ENCODE measurements at regions not wholly inside any gene's neighbourhood (a gene's known extent, or its start where the extent isn't known, plus 50 kb on each side); places are given as distances from the start of the nearest gene placed in this dataset.
A peak's percentile ranks its signal among the peaks of the same experiment; 100 is the strongest.

DNA sequence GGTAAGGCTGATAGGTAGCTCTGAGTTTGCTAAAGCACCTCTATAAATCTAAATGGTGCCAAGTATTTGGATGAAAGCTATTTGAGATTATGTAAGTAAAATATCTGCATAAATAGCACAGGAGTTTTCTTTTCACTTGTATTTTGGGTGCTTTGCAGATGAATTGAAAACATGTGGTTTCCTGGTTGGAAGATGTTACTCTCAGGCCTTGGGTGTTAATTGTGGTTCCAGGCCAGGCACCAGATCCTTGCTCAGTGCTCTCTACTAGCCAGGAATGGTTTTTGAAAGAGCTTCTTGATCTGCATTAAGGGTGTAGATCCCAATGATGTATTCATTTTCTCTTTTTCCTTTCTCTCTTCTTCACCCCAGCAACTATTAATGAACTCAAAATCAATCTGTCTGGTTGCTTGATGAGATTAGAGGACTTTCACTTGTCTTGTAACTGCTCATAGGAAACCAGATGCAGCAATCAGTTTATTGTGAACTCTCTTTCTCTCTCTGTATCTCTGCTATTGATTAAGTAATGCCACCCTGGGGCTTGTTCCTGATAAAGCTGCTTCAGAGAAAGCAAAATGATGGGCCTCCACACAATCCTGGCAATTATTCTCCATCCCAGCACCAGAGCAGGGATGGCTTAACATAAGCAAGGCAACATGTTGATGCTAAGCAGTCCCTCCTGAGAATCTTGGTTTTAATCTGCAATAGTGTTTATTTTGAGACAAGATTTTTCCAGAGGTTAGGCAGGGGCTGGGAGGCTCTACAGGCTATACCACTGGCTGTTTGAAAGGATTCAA is 147.0 kb upstream of the NTM start:
- Histone ChIP-seq H3K27me3 (ENCODE audit: control insufficient read depth, insufficient read depth, low read length) (no peaks in the 10 kb centered on the region), H3K36me3 (ENCODE audit: control insufficient read depth, insufficient read depth, low read length) (no peaks in the 10 kb centered on the region), H3K4me1 (ENCODE audit: control insufficient read depth, insufficient read depth, low read length) (peaks cover 8% of the 10 kb centered on the region; the same call in 1 of the 2 replicates), H3K27ac (ENCODE audit: low read length) (peak overlapping the region; percentile 68), H3K9me3 (ENCODE audit: control insufficient read depth, insufficient read depth, low read length) (no peaks in the 10 kb centered on the region), H3K4me3 (ENCODE audit: low read length) (no peak overlapping the region)
- no peak for DNase-seq (ENCODE audit: low read depth, low spot score)

DNA sequence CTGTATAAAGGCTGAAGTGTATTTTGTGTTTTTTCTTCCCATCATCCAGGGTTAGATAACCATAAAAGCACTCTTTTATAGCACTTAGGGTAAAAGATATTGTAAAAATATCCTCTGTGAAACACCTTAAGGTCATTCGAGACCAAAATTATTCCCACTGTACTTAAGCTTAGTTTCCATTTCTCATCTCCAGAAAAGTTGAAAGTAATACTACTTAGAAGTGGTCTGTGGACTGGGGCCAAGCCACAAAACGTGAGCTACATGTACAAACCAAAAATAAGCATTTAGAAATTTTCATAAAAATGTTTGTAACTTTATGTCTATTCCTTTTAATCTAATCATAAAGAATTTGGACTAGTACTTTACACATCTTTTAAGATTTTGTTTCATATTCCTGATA is 142.0 kb upstream of the NTM start:
- DNase-seq (ENCODE audit: low read depth, low spot score), result no peak
- Histone ChIP-seq H3K4me3 (ENCODE audit: low read length) (no peak overlapping the region), H3K36me3 (ENCODE audit: control insufficient read depth, insufficient read depth, low read length) (no peaks in the 10 kb centered on the region), H3K27ac (ENCODE audit: low read length) (no peak overlapping the region), H3K9me3 (ENCODE audit: control insufficient read depth, insufficient read depth, low read length) (no peaks in the 10 kb centered on the region), H3K27me3 (ENCODE audit: control insufficient read depth, insufficient read depth, low read length) (no peaks in the 10 kb centered on the region), H3K4me1 (ENCODE audit: control insufficient read depth, insufficient read depth, low read length) (peaks cover 5% of the 10 kb centered on the region; the same call in 1 of the 2 replicates)
- no CpG with 5 or more reads among the region's 2 CpGs for WGBS (ENCODE audit: insufficient coverage, insufficient read length)

DNA sequence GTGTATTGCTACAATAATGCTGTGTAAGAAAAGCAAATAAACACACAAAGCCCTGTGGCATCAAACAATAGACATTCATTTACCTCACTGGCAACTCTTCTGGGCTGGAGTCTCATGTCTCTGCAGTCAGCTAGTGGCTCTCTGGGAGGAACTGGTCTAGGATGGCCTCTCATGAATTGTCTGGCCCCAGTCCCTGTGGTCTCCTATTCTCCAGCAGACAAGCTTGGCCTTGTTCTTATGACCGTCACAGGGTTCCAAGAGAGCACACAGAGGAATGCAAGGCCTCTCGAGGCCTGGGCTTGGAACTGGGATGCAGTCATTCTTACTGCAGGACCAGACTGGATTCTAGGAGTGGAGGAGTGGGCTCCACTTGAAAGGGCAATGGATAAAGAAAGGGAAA is 141.2 kb upstream of the NTM start:
- no peaks in the 10 kb centered on the region for H3K9me3 ChIP-seq (ENCODE audit: control insufficient read depth, insufficient read depth, low read length)
- no CpG with 5 or more reads among the region's 2 CpGs for WGBS (ENCODE audit: insufficient coverage, insufficient read length)

DNA sequence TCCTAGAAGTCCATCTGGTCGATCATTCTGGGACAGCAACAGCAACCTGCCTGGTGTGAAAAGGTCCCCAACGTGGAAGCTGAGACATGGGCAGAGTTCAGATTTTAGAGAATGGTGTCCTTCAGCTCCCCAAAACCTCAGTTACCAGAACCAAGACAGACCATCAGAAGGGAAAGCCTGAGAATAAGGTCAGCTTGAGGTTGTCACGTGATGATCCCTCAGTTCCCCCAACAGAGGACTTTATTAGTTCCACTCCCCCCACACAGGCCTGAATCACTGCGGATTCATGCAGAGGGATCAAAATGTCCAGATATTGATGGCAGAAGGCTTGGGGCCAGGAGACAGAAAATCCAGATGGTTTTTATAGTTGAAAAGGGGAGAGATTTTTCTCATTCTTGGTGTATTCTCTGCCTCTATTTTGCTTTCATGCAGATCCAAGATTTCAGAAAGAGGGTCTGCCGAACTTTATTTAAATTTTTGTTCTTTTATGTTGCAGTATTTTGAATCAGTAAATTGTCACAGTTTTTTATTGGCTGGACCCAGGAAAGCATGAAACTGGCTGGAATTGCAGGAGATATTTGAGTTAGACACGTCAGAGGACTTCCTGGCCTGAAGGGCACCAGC is 139.0 kb upstream of the NTM start:
- Histone ChIP-seq H3K27me3 (ENCODE audit: control insufficient read depth, insufficient read depth, low read length) (no peaks in the 10 kb centered on the region), H3K4me3 (ENCODE audit: low read length) (no peak overlapping the region), H3K36me3 (ENCODE audit: control insufficient read depth, insufficient read depth, low read length) (no peaks in the 10 kb centered on the region), H3K9me3 (ENCODE audit: control insufficient read depth, insufficient read depth, low read length) (no peaks in the 10 kb centered on the region), H3K27ac (ENCODE audit: low read length) (no peak overlapping the region), H3K4me1 (ENCODE audit: control insufficient read depth, insufficient read depth, low read length) (peaks cover 5% of the 10 kb centered on the region)
- WGBS (ENCODE audit: insufficient coverage, insufficient read length), result no CpG with 5 or more reads among the region's 6 CpGs
- no peak for DNase-seq (ENCODE audit: low read depth, low spot score)

More for the DNA sequence above, 141.2 kb upstream of the NTM start:
- no peak for DNase-seq (ENCODE audit: low read depth, low spot score)
- peaks cover 5% of the 10 kb centered on the region; the same call in 1 of the 2 replicates for H3K4me1 ChIP-seq (ENCODE audit: control insufficient read depth, insufficient read depth, low read length)
- H3K27me3 ChIP-seq (ENCODE audit: control insufficient read depth, insufficient read depth, low read length), result no peaks in the 10 kb centered on the region
- no peak overlapping the region for H3K4me3 ChIP-seq (ENCODE audit: low read length)
- H3K36me3 ChIP-seq (ENCODE audit: control insufficient read depth, insufficient read depth, low read length), result no peaks in the 10 kb centered on the region
- no peak overlapping the region for H3K27ac ChIP-seq (ENCODE audit: low read length)

DNA sequence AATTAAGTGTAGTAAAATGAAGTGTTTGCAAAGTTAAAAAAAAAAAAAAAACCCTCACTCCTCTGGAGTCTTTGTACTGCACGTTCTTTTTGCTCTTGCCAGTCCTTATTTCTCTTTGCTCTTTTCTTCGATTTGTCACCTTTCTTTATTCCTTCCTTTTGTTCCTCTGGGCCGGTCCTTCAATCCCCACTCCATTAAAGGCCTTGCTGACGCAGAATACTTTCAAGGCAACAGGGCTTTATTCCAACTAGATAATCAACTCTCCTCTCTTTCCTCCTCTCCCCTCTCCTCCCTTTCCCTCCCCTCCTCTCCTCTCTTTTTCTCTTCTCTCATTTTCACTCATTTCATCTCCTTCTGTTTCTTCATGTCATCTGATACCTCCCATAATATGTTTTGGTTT is 138.2 kb upstream of the NTM start:
- Histone ChIP-seq H3K27me3 (ENCODE audit: control insufficient read depth, insufficient read depth, low read length) (no peaks in the 10 kb centered on the region), H3K4me1 (ENCODE audit: control insufficient read depth, insufficient read depth, low read length) (peaks cover 5% of the 10 kb centered on the region), H3K9me3 (ENCODE audit: control insufficient read depth, insufficient read depth, low read length) (no peaks in the 10 kb centered on the region), H3K36me3 (ENCODE audit: control insufficient read depth, insufficient read depth, low read length) (no peaks in the 10 kb centered on the region), H3K27ac (ENCODE audit: low read length) (no peak overlapping the region), H3K4me3 (ENCODE audit: low read length) (no peak overlapping the region)
- no peak for DNase-seq (ENCODE audit: low read depth, low spot score)
- WGBS (ENCODE audit: insufficient coverage, insufficient read length), result no CpG with 5 or more reads among the region's 4 CpGs

DNA sequence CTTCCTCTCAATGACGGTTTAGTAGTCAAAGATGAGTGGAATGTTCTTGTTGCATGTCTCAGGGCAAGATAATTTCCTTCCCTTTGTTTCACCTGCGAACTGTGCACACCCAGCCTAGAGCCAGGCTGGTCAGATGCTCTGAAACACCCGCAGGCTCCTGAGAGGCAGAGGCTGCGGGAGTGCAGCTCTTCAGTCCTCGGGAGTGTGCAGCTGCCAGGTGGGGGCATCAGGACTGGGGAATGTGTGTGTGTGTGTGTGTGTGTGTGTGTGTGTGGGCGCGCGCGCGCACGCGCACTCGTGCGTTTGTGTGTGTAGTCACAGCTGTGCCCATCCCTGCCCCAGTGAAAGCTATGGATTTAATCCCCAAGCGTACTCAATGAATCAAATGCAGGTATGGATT is 136.2 kb upstream of the NTM start:
- no peak for DNase-seq (ENCODE audit: low read depth, low spot score)
- H3K27ac ChIP-seq (ENCODE audit: low read length), result no peak overlapping the region
- H3K4me1 ChIP-seq (ENCODE audit: control insufficient read depth, insufficient read depth, low read length), result peaks cover 5% of the 10 kb centered on the region
- no peaks in the 10 kb centered on the region for H3K9me3 ChIP-seq (ENCODE audit: control insufficient read depth, insufficient read depth, low read length)
- no peaks in the 10 kb centered on the region for H3K27me3 ChIP-seq (ENCODE audit: control insufficient read depth, insufficient read depth, low read length)
- no CpG with 5 or more reads among the region's 15 CpGs for WGBS (ENCODE audit: insufficient coverage, insufficient read length)
- H3K36me3 ChIP-seq (ENCODE audit: control insufficient read depth, insufficient read depth, low read length), result no peaks in the 10 kb centered on the region
- H3K4me3 ChIP-seq (ENCODE audit: low read length), result no peak overlapping the region

DNA sequence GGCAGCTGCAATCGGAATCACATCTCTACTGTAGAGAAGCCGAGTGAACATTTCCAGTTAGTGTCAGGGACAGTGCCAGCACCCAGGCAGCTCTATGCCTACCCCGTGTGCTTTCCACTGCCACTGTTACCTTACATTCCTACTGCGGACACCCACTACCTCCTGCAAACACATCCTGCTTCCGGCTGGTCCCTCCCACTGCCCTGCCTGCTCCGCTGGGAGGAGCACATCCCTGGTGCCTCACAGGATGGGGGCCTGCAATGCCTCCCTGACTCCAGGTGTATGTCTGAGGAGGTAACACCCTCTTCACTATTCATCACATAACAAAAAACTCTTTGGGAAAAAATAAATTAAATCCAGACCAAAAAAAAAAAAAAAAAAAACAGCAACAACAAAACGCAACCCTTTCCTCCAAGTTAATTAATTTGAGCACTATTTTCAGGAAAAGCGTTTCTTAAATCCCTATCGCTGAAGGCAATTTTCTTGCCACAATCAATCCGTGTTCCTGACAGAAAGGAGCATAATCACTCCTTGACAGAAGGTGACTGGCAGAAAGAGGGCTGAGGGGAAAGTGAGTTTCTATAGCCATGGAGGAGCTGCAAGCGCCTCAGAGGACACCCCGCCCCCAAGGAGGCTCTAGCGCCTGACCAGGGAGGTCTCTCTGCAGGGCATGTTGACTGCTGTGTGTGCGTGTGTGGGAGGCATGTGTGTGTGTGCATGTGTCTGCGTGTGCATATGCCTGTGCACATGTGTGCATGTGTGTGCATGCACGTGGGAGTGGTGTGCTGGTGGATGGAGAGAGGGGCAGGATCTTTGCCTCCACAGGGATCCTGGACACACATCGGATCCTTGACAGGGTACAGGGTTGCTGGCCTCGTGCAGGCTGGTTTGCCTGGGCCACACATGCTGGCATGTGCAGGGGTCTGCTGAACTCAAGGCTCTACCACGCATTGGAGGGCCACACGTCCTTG is 134.8 kb upstream of the NTM start:
- no peak overlapping the region for H3K4me3 ChIP-seq (ENCODE audit: low read length)
- no peak overlapping the region for H3K27ac ChIP-seq (ENCODE audit: low read length)
- WGBS (ENCODE audit: insufficient coverage, insufficient read length), result no CpG with 5 or more reads among the region's 20 CpGs
- DNase-seq (ENCODE audit: low read depth, low spot score), result no peak
- no peaks in the 10 kb centered on the region for H3K9me3 ChIP-seq (ENCODE audit: control insufficient read depth, insufficient read depth, low read length)
- H3K4me1 ChIP-seq (ENCODE audit: control insufficient read depth, insufficient read depth, low read length), result peaks cover 4% of the 10 kb centered on the region
- no peaks in the 10 kb centered on the region for H3K27me3 ChIP-seq (ENCODE audit: control insufficient read depth, insufficient read depth, low read length)
- H3K36me3 ChIP-seq (ENCODE audit: control insufficient read depth, insufficient read depth, low read length), result no peaks in the 10 kb centered on the region

DNA sequence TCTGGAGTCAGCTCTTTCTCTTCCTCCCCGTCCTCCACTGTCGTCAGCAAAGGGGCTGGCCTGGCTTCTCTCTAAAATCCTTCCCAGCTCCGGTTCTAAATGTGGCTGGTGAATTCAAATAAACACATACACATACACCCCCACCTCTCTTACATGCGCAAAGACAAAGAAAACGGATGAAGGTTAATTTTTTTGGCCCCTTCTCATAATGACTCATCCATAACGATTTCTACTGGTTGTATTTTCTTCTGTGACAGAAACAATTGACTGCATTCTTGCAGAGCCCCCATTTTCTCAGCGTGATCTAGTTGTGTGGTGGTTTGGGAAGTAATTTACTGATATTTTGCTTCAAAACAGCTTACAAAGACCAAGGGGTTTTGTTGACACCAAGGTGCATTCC is 130.0 kb upstream of the NTM start:
- no peak overlapping the region for H3K4me3 ChIP-seq (ENCODE audit: low read length)
- DNase-seq (ENCODE audit: low read depth, low spot score), result no peak
- no CpG with 5 or more reads among the region's 7 CpGs for WGBS (ENCODE audit: insufficient coverage, insufficient read length)
- no peak overlapping the region for H3K27ac ChIP-seq (ENCODE audit: low read length)
- no peaks in the 10 kb centered on the region for H3K36me3 ChIP-seq (ENCODE audit: control insufficient read depth, insufficient read depth, low read length)
- no peaks in the 10 kb centered on the region for H3K9me3 ChIP-seq (ENCODE audit: control insufficient read depth, insufficient read depth, low read length)
- no peaks in the 10 kb centered on the region for H3K27me3 ChIP-seq (ENCODE audit: control insufficient read depth, insufficient read depth, low read length)
- peaks cover 2% of the 10 kb centered on the region for H3K4me1 ChIP-seq (ENCODE audit: control insufficient read depth, insufficient read depth, low read length)

DNA sequence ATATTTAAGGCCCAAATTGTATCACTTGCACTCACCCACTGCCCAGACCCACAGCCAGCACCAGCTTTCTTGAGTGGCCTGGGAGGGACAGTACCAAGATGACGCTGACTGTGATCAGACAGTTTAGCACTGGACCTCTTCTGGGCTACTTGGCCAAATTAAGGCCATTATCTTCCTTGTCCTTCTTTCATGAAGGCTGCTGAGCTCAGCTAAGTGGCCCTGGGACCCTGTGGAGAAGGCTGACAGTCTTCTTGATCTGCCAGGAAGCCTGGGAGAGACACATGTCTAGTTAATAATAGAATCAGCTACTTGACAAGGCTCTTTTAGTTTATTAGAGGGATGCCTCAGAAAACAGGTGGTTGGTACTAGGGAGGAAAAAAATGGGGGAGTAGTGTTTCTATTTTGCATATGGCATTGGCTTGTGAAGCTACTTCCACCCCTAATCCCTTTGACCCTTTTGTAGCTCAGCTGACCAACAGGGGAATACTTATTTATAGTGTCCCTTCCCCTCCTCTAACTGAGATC is 127.9 kb upstream of the NTM start:
- H3K27ac ChIP-seq (ENCODE audit: low read length), result no peak overlapping the region
- H3K36me3 ChIP-seq (ENCODE audit: control insufficient read depth, insufficient read depth, low read length), result no peaks in the 10 kb centered on the region
- DNase-seq (ENCODE audit: low read depth, low spot score), result no peak
- H3K4me1 ChIP-seq (ENCODE audit: control insufficient read depth, insufficient read depth, low read length), result peaks cover 2% of the 10 kb centered on the region; the same call in 1 of the 2 replicates
- H3K9me3 ChIP-seq (ENCODE audit: control insufficient read depth, insufficient read depth, low read length), result no peaks in the 10 kb centered on the region
- H3K4me3 ChIP-seq (ENCODE audit: low read length), result no peak overlapping the region
- no CpG with 5 or more reads among the region's 1 CpG for WGBS (ENCODE audit: insufficient coverage, insufficient read length)
- H3K27me3 ChIP-seq (ENCODE audit: control insufficient read depth, insufficient read depth, low read length), result no peaks in the 10 kb centered on the region

DNA sequence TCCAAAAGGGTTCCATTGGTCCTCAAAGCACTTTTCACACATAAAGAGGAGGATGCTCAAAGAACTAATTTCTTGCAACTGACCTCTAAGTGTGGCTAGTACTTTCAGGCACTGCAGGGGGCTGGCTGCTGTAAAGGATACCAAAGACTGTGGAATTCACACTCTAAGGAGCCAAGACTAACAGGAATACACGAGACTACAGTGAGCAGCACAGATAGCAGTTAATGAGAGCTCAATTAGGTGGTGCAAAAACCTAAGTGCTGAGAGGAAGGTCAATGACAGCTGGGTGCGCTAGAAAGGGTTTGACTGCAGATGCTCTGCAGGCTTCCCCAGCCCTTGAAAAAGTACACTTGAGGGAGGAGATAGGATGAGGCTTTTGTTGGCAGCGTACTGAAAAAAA is 124.3 kb upstream of the NTM start:
- WGBS (ENCODE audit: insufficient coverage, insufficient read length), result no CpG with 5 or more reads among the region's 3 CpGs
- Histone ChIP-seq H3K4me3 (ENCODE audit: low read length) (no peak overlapping the region), H3K27me3 (ENCODE audit: control insufficient read depth, insufficient read depth, low read length) (no peaks in the 10 kb centered on the region), H3K9me3 (ENCODE audit: control insufficient read depth, insufficient read depth, low read length) (no peaks in the 10 kb centered on the region), H3K27ac (ENCODE audit: low read length) (no peak overlapping the region), H3K4me1 (ENCODE audit: control insufficient read depth, insufficient read depth, low read length) (peaks cover 2% of the 10 kb centered on the region; the same call in 1 of the 2 replicates), H3K36me3 (ENCODE audit: control insufficient read depth, insufficient read depth, low read length) (no peaks in the 10 kb centered on the region)
- DNase-seq (ENCODE audit: low read depth, low spot score), result no peak
